Stimulated activated CD8-positive, alpha-beta memory T cell treated with anti-CD3 and anti-CD28 coated beads, Interleukin-15, amount 100 ng/mL, for 48 hours (primary cell): ENCODE measurements at regions not wholly inside any gene's neighbourhood (a gene's known extent, or its start where the extent isn't known, plus 50 kb on each side); places are given as distances from the start of the nearest gene placed in this dataset.

Experiments used
- DNase-seq, 2 donors: peaks; one replicate each; pipeline ENCODE4 v3.0.0-alpha.2; 2020; ENCODE audit warnings: low read depth in 2 of 2

DNA sequence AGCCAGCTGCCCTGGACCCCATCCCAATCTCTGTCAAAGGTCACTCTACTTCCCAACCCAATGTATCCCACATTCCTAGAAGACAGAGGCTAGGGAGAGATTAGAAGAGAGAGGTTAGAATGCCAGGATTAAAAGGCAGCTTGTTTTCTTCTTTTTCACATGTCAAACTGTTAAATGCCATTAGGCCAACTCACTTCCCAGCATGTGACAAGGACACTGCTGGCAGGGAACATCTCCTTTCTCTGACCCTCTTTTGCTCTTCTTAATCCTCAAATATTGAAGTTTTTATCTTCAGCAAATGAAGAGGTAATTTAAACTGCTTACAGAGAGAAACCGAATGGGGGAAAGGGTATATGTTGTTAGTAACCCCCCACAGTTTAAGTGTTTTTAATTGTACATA lies 89.1 kb downstream of the BBS10 start:
- DNase-seq = no peak

DNA sequence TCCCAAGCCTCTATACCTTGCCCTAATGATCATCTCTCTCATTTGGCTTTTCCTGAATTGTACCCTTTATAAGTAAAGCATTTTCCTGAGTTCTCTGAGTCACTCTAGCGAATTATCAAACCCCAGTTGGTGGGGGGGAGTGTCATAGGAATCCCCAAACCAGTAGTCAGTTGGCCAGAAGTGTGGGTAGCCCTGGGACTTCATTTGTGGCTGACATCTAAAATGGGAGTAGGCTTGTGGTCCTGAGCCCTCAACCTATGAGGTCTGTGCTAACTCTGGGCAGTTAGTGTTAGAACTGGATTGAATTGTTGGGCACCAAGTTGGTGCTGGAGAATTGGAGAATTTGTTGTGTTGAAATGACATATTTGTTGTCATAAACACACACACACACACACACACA lies 91.3 kb downstream of the BBS10 start:
- DNase-seq = no peak

DNA sequence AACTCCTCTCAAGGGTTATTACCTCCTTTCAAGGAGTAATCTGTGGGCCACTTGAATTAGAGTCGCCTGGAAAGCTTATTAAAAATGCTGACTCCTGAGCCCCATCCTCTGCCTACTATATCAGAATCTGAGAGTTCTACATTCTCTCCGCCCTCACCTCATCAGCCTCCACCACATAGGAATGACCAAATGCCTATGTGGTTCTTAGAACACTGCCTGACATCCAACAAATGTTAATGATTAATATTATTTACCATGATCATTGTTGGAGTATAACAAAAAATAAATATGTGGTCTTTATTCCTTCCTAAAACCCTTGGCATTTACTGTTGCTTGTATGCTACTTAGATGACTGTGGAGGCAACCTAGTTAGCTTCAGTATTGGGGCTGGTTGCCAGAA lies 91.9 kb downstream of the BBS10 start:
- no peak for DNase-seq

DNA sequence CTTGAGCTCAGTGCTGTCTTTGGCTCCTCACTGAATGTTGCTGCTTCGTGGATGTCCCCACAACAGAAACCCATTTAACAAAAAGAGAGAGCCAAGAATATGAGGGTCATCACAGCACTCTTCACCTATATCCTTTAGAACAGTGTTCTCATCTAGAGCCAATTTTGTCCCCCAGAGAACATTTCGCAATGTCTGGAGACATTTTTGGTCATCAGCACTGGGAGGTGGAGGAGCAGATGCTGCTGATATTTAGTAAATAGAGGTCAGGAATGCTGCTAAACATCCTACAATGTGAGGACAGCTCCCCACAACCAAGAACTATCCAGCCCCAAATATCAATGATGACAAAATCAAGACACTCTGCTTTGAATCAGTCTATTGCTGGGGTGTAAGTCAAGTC lies 92.5 kb downstream of the BBS10 start:
- no peak for DNase-seq

DNA sequence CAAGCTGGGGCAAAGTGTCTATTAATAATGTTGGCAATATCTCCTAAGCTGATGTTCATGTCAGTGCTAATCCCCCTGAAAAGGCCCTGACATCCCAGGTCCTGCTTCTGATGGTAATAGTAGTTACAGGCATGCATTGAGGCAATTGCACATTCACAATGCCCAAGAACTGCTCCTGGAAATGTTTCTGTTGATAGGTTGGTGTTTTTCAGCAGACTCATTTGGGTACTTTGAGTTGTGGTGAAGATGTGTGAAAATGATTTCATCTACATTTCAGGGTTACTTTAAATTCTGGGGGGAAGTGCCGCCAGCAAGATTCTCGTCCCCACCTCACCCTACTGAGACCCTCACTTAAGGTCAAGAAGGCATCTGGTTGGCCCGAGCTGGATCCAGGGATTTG lies 92.9 kb downstream of the BBS10 start:
- DNase-seq = no peak

DNA sequence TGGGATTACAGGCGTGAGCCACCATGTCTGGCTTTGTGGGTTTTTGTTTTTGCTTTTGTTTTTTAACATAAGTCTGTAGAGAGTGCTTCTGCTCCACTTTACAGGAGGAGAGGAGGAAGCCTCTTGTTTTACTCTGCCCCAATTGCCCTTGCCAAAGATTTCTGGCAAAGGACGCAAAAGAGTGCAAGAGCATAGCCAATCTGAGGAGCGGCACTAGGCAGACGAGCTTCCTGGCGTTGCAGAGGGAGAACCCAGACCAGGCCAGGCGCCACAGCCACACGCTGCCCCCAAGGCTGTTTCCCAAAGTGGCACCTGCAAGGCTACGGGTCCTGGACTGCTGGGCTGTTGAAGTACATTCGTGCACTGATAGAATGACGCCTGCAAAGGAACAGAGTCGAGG lies 96.2 kb downstream of the BBS10 start:
- DNase-seq = no peak

DNA sequence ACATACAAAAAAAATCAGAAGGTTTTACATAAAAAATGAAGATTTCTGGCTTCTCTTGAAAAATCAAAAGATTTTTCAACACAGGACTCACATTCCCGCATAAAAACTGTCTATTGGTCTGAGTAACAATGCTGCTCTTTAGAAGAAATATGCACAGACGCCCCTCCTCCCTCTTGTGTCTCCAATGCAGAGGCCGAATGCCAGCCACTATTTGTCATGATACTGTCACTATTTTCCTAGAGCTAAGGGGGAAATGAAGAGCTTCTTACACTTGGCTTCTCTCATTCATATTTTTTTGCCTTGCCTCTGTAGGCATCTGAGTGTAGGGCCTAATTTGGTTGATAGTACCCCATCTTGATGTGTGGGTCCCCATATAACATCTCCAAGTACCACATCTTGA lies 98.0 kb downstream of the BBS10 start:
- no peak for DNase-seq

DNA sequence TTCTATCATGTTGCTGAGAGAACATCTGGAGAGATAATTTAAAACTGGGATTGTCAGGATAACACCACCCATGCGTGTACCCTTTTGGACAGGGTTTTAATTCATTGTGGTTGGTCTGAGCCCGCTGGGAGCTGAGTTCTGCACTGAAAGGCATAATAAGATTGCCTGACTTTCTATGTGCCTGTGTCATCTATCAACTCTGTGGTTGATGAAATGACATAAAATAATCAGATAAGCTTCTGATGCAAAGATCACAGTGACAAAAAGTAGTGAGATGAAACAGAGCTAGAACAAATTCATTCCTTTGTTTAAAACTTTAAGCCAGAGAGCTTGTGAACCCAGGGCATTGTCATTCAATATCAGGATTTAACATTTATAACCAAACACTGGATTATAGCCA lies 98.7 kb downstream of the BBS10 start:
- DNase-seq = no peak

DNA sequence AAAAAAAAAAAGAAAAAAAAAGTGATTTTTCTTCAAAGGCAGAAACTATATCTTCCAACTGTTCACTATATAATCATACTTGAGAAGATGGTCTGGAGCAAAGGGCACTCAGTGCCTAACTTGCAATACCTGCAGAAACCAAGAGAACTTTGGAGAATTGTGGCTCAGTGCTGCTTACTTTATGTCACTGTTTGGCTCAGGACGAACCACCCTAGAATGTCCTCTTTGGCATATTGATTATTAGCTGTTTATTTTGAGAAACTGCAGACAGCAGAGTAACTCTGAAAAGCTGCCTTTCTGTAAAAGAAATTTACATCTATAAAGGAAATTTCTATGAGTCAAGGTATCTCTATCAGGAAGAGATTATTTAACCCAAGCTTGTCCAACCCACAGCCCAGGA lies 100.2 kb downstream of the BBS10 start:
- DNase-seq = no peak

DNA sequence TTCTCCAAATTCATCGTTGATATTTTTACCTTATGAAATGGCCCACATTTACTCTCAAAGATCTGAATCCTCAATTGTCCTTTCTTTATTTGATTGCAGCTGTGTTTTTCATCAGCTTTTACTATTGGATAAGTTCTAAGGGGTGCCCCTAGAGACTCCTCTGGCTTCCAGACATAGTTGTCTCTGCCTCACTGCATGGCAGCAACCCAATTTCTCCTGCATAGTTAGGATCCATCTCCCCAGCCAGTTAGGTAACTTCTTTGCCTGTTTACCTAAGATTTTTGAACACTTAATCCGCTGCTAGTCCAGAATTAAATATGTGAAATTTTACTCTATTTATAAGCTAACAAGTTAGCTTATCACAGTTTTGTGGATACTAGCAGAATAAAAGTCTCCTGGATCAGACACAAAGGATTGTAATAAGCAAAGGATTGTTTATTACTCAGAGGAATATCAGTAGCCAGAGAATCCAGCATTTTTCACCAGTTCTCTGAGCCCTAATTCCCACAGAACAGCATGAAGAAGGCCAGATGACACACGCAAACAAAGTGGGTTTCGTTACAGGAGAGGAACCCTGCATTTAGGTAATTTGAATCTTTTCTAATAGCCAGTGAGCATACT lies 101.1 kb downstream of the BBS10 start:
- DNase-seq = no peak

DNA sequence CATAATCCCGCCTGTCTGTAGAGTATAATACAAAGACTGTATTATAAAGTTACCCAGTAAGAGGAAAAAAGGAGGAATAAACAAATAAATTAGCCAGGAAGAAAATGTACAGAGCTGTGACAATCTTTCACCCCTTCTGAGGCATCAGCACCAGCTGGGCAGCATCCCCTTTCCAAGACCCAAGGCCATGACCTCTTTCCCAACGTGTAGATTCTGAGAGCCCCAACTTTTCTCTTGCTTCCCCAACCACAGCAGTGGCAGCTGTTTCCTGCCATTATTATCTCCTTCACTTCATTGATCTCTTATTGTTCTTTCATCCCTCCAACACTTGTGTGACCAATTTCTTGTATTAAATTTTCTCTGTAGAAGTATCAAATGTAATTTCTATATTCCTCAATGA lies 101.6 kb downstream of the BBS10 start:
- DNase-seq = no peak

DNA sequence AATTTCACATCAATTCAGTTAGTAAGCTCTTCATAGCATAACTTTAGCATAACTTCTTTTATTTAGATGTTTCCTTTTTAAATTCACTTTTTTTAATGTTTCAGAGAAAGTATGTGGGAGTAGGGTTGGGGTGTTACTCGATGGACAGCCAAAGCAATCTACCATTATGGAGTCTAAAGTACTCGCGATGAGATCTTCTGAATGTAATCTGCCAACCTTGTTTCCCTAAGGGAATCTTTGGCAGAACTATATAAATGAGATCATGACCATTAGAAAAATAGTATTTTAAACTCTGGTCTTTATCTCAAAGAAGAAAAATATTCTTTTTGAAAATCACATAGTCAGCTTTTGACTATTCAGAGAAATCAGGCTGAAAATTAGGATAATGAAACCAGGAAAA lies 103.9 kb downstream of the BBS10 start:
- DNase-seq = no peak

DNA sequence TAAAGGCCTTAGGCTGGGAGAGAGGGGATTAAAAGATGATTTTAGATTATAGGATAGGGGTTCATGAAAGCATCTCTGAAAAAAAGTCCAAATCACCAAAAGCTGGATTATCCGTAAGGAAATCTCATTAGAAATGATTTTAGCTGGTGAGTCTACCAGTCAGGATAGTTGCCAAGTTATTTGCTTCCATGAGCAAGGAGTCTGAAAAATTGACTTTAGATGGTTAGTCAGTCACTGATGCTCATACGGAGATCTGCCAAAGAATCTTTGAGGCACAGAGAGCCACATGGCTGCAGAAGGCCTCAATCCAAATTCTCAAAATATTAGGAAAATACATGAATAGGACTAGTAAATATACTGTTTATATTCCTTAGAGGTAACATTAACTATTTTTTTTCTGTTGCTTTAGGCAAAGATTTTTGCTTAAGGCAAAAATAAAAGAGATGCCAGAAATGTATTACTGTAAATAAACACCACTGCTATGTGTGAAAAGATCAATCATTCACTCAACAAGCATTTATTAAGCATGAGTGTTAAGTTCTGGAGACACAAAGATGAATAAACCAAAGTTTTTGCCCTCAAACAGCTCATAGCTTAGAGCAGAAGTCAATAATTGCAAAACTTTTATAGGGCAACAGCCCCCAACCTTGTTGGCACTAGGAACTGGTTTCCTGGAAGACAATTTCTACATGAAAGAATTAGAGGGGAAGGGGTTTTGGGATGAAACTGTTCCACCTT lies 105.2 kb downstream of the BBS10 start:
- DNase-seq = no peak

DNA sequence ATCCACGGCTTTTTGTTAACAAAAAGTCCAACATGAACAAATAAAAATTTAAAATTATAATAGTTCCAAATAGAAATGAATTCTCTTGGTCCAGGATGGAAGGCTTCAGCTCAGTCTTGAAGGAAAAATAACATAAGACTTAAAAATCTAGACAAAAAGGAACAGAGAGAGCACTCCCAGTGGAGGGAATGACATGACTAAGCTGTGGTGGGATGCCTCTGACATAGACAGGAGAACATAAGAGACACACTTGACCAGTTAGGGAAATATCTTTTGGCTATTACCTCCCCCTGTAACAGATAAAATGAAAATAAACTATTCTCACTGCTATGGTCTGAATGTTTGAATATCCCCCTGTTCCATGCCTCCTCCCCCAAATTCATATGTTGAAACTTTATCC lies 106.8 kb downstream of the BBS10 start:
- DNase-seq = no peak

DNA sequence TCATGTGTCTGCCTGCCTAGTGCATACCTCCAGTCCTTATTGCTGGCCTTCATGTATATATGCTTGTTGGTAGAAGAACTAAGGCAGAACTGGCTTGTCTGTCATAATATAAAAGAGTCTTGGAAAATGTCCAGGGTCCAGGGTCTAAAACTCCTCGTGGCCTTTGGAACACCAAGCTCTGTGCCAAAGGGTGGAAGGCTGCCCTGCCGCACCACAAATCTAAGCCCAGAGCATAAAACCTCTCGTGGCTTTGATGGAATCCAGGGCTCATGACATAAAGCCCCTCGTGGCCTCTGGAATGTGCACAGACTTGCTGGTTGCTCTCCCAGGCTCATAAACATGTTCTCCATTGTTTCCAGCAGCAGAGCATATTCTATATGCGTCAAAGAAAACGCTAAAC lies 107.9 kb downstream of the BBS10 start:
- no peak for DNase-seq

DNA sequence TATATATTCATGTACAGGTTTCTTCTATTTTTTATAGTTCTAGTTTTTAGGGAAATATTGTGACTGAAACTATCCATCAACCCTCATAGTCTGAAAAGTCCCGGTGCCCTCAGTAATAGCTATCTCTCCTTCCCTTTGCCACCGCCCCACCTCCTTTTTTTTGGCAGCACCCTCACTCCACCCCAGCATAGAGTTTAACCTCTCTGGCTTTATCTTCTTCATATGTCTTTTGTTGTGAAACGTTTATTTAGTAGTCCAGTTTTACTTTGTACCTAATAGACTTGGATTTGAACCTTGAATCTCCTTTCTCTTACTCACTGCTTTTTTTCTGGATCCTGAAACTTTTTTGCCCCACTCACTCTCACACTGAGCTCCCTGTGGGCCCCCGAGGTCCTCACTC lies 109.5 kb downstream of the BBS10 start:
- no peak for DNase-seq

DNA sequence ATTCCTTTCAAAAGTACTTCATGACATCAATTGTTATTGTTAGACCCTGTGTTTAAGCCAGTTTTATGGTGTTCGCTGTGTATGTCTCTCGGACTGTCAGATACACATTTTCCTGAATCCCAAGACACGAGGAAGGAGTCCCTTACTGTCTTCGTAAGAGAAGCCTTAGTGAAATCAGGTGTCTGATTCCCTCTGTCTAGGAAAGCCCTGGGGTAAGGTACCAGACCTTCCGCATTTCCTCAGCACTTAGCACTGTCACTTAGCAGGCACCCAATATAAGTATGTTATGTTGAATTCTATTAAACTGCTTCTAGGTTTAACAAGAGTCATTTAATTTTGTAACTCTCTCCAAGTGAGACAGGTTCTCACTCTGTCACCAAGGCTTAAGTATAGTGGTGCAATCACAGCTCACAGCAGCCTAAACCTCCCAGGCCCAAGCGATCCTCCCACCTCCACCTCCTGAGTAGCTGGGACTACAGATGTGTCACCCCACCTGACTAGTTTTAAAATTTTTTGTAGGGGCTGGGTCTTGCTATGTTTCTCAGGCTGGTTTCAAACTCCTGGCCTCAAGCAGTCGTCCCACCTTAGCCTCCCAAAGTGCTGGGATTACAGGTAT lies 111.0 kb downstream of the BBS10 start:
- DNase-seq = no peak

DNA sequence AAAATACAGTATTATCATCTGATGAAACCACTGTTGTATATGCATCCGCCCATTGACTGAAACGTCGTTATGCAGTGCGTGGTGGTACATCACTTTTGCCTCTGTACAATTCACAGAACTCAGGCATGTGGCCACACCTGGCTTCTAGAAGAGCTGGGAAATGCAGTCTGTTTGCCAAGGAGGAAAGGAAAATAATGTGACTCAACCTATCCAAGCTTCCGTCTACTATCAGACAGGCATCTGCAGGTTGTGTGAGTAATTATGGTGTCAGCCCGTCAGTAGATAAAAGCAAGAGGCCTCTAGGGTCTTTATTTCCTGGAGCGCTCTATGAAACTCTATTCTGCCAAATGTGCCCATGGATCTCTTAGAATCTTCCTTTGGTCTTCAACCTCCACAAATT lies 111.6 kb downstream of the BBS10 start:
- no peak for DNase-seq

DNA sequence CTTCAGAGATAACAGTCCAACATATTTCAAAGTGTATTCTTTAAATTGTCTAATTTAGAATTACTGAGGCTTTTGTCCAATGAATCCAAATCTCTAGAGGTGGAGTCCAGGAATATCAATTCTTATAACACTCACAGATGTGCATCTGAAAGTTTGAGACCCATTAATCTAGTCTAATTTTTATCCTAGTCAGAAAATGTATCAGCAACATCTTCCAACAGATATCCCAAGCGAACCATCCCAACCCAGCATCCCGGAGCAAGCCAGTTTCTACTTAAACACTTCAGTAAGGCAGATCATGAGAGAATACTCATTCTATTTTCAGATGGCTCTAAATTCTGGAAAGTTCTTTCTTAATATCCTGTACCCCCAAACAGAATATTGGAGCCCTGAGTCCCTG lies 113.5 kb downstream of the BBS10 start:
- no peak for DNase-seq

DNA sequence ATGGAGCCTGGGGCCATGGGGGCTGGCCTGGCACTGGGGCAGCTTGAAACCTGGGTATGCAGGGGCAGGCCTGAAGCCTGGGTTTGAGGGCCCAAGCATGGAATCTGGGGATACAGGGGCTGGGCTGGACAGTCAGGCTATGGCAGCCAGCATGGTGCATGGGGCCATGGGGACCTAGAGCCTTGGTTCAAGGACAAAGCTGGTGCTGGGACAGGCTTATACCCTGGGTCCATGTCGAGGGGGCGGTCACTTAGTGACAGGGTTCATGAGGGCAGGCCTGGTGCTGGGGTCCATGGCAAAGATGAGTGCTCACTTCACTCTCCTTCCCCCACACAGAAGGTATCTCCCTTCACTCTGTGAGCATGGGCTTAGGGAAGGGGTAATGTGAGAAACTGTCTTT lies 116.2 kb downstream of the BBS10 start:
- no peak for DNase-seq

DNA sequence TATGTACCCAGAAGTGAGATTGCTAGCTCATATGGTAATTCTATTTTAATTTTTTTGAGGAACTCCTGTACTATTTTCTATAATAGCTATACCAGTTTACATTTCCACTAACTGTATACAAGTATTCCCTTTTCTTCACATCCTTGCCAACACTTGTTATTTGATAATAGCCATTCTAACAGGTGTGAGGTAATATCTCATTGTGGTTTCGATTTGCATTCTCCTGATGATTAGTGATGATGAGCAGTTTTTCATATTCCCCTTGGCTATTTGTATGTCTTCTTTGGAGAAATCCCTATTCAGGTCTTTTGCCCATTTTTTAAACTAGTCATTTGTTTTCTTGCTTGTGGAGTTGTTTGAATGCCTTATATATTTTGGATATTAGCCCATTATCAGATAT lies 121.3 kb downstream of the BBS10 start:
- no peak for DNase-seq

DNA sequence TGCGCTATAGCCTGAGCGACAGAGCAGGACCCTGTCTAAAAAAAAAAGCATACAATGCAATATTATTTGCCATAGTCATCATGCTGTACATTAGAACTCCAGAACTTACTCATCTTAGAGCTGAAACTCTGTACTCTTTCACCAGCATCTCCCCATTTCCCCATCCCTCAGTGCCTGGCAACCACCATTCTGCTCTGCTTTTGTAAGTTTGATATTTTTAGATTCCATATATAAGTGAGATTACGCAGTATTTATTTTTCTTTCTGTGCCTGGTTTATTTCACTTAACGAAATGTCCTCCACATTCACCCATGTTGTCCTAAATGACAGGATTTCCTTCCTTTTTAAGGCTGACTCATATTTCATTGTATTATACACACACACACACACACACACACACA lies 121.8 kb downstream of the BBS10 start:
- DNase-seq = no peak

DNA sequence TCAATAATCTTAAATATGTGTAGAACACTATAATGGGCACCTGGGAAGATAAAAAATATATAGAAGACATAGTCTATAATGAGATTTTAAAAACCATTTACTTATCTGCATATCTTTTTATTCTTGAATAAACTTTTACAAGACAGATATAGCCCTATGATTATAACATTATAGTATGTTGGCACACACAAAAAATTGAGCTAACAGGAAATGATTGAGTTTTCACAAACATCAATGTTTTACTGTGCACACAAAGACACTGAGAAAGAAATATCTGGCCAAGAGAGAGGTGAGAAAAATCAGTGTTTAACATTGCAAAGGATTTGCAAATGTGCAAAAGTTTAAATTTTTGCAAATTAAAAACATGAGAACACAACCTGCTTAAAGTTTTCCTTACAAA lies 124.3 kb downstream of the BBS10 start:
- no peak for DNase-seq

DNA sequence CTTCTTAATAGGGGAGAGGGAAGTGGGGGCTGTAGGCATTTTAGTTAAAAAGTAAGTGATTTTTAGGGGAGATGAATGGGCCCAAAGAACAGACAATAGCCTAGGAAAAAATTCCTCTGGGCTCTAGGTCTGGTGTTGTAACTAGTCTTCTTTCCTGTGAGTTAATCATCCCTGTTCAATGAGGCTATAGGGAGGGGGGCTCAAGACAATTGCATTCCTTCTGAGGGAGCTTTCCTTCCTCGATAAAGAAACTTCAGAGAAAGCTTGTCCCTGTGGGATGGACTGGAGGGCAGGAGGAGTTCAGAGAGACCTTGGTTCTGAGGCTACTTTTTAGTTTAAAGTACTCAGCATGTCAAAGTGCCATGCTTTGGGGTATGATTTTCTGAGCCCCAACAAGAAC lies 127.2 kb downstream of the BBS10 start:
- DNase-seq = no peak
